HCT116 (cell line): ENCODE measurements at regions not wholly inside any gene's neighbourhood (a gene's known extent, or its start where the extent isn't known, plus 50 kb on each side); places are given as distances from the start of the nearest gene placed in this dataset.

Experiments
- ATAC-seq: fragments of 200-7000 bp; cut with Tn5 transposase; 2 replicates; pipeline ENCODE4 v1.9.1; 2020; ENCODE audit warnings: mild to moderate bottlenecking, moderate library complexity
- BruUV-seq: library from RNA; stranded (reverse); fragments of 400-500 nt; replicated peaks from 2 replicates; lab custom pipeline; 2021; lab: Mats Ljungman, UMichigan
- CTCF ChIA-PET: fragments of 300-600 bp; sonication (Branson Sonifier 250); formaldehyde crosslinking; loops from one replicate; lab custom pipeline; 2021; ENCODE audit warnings: antibody characterized with exemption; lab: Charles Lee
- POLR2A ChIA-PET: fragments of 300-600, 350-600 bp; sonication (Branson Sonifier 250); formaldehyde crosslinking; loops from one replicate; lab custom pipeline; 2021; ENCODE audit warnings: antibody characterized with exemption; lab: Charles Lee
- RAD21 ChIA-PET, 2 experiments: fragments of 300-600 bp; sonication (Branson Sonifier 250); formaldehyde crosslinking; loops; one replicate each; lab custom pipeline; 2023; ENCODE audit warnings: low total read pairs in 2 of 2; ENCODE audit not compliant: uncharacterized antibody in 2 of 2, unreplicated experiment in 2 of 2, low non-redundant PET in 1 of 2; lab: Charles Lee
- DNase-seq: peaks from one replicate; pipeline ENCODE4 v3.0.0-alpha.2; 2010; ENCODE audit warnings: low read depth, low spot score
- H2AFZ ChIP-seq: fragments of 200-600 bp; shearing (Covaris generic), sonication (generic); 2 replicates; pipeline ENCODE4 v1.6.1; 2017; ENCODE audit warnings: low read depth, mixed run types, mixed read lengths, antibody characterized with exemption, low read length; ENCODE audit not compliant: poor library complexity, severe bottlenecking
- H3K27ac ChIP-seq: 2 replicates; pipeline ENCODE4 v1.5.1; 2012; ENCODE audit warnings: low read depth, low read length
- H3K27me3 ChIP-seq: fragments of 200-600 bp; sonication (generic); 2 replicates; pipeline ENCODE4 v1.6.1; 2016; ENCODE audit warnings: mixed run types, low read length, mixed read lengths; ENCODE audit not compliant: insufficient read depth
- H3K36me3 ChIP-seq, 2 experiments: fragments of 200-500 bp in 1 of 2; fragments of 200-600 bp in 1 of 2; sonication (Bioruptor generic) in 1 of 2; sonication (generic) in 1 of 2; 2 replicates each; pipeline versions ENCODE4 v1.5.1 to v1.6.1; 2014 to 2016; ENCODE audit warnings: low read length in 2 of 2, inconsistent platforms in 1 of 2, mixed read lengths in 1 of 2, mixed run types in 1 of 2; ENCODE audit not compliant: insufficient read depth in 2 of 2, control insufficient read depth in 1 of 2
- H3K4me1 ChIP-seq, 2 experiments: fragments of 200-600 bp in 1 of 2; sonication (generic) in 1 of 2; 2 replicates each; pipeline versions ENCODE4 v1.5.1 to v1.6.1; 2012 to 2017; ENCODE audit warnings: low read length in 2 of 2, inconsistent platforms in 1 of 2, mild to moderate bottlenecking in 1 of 2, mixed read lengths in 1 of 2, mixed run types in 1 of 2, moderate library complexity in 1 of 2; ENCODE audit not compliant: insufficient read depth in 2 of 2, control insufficient read depth in 1 of 2
- H3K4me2 ChIP-seq: fragments of 200-600 bp; sonication (generic); 2 replicates; pipeline ENCODE4 v1.6.1; 2017; ENCODE audit warnings: mixed run types, low read length, mixed read lengths
- H3K4me3 ChIP-seq, 2 experiments: fragments of 200-600 bp in 1 of 2; sonication (generic) in 1 of 2; replicated peaks in 1 of 2; 2 replicates each; pipeline ENCODE4 v1.5.1; 2011 to 2016; ENCODE audit warnings: low read length in 2 of 2, control low read depth in 1 of 2, low read depth in 1 of 2, mild to moderate bottlenecking in 1 of 2, mixed read lengths in 1 of 2, mixed run types in 1 of 2
- H3K79me2 ChIP-seq: fragments of 200-600 bp; sonication (generic); 2 replicates; pipeline ENCODE4 v1.6.1; 2017; ENCODE audit warnings: mild to moderate bottlenecking, mixed run types, low read length, moderate library complexity, mixed read lengths; ENCODE audit not compliant: insufficient read depth
- H3K9ac ChIP-seq: fragments of 200-600 bp; sonication (generic); 2 replicates; pipeline ENCODE4 v1.6.1; 2016; ENCODE audit warnings: low read length, mixed read lengths
- H3K9me2 ChIP-seq: fragments of 200-600 bp; sonication (generic), shearing (Covaris generic); 2 replicates; pipeline ENCODE4 v1.6.1; 2017; ENCODE audit warnings: mixed run types, mild to moderate bottlenecking, moderate library complexity; ENCODE audit not compliant: insufficient read depth
- H3K9me3 ChIP-seq, 2 experiments: fragments of 200-500 bp in 1 of 2; fragments of 200-600 bp in 1 of 2; sonication (Bioruptor generic) in 1 of 2; sonication (generic) in 1 of 2; 2 replicates each; pipeline ENCODE4 v1.6.1; 2014 to 2017; ENCODE audit warnings: low read length in 2 of 2, mixed read lengths in 2 of 2, inconsistent platforms in 1 of 2, low read depth in 1 of 2, mild to moderate bottlenecking in 1 of 2, mixed run types in 1 of 2, moderate library complexity in 1 of 2; ENCODE audit not compliant: control insufficient read depth in 1 of 2, insufficient read depth in 1 of 2
- H4K20me1 ChIP-seq: fragments of 200-600 bp; sonication (generic), shearing (Covaris generic); 2 replicates; pipeline ENCODE4 v1.6.1; 2017; ENCODE audit warnings: mixed run types, mild to moderate bottlenecking, moderate library complexity; ENCODE audit not compliant: insufficient read depth
- CEBPB ChIP-seq: IDR thresholded peaks from 2 replicates; pipeline ENCODE4 v1.6.1; 2012; ENCODE audit warnings: low read depth
- EGR1 ChIP-seq: IDR thresholded peaks from 2 replicates; pipeline ENCODE4 v1.6.1; 2012; ENCODE audit warnings: low read depth
- ELF1 ChIP-seq: IDR thresholded peaks from 2 replicates; pipeline ENCODE4 v1.6.1; 2012; ENCODE audit warnings: low read depth, borderline replicate concordance
- EZH2 ChIP-seq: fragments of 200-600 bp; sonication (generic); IDR thresholded peaks from 2 replicates; pipeline ENCODE4 v1.6.1; 2017; ENCODE audit warnings: antibody characterized with exemption, mixed run types
- EZH2phosphoT487 ChIP-seq: fragments of 200-600 bp; IDR thresholded peaks from 2 replicates; pipeline ENCODE4 v1.6.1; 2018; ENCODE audit warnings: antibody characterized with exemption, borderline replicate concordance
- FOSL1 ChIP-seq: IDR thresholded peaks from 2 replicates; pipeline ENCODE4 v1.6.1; 2012; ENCODE audit warnings: low read depth
- JUND ChIP-seq: IDR thresholded peaks from 2 replicates; pipeline ENCODE4 v1.6.1; 2012
- POLR2AphosphoS5 ChIP-seq: IDR thresholded peaks from 2 replicates; pipeline ENCODE4 v1.6.1; 2011; ENCODE audit warnings: mild to moderate bottlenecking, low read depth, low read length, moderate library complexity
- RAD21 ChIP-seq: IDR thresholded peaks from 2 replicates; pipeline ENCODE4 v1.6.1; 2012; ENCODE audit warnings: low read depth, mild to moderate bottlenecking
- SP1 ChIP-seq: IDR thresholded peaks from 2 replicates; pipeline ENCODE4 v1.6.1; 2012; ENCODE audit warnings: low read depth
- SRF ChIP-seq: IDR thresholded peaks from 2 replicates; pipeline ENCODE4 v1.6.1; 2012; ENCODE audit warnings: low read depth
- TCF7L2 ChIP-seq: IDR thresholded peaks from 2 replicates; pipeline ENCODE4 v1.7.0; 2011; ENCODE audit warnings: borderline replicate concordance, inconsistent platforms; ENCODE audit not compliant: insufficient read depth, insufficient read length; ENCODE audit errors: extremely low read depth
- YY1 ChIP-seq: IDR thresholded peaks from 2 replicates; pipeline ENCODE4 v1.6.1; 2011; ENCODE audit warnings: low read length, low read depth, moderate library complexity, mild to moderate bottlenecking; ENCODE audit not compliant: insufficient replicate concordance; ENCODE audit errors: extremely low read depth
- ZFX ChIP-seq: fragments of 450-650 bp; IDR thresholded peaks from 2 replicates; pipeline ENCODE4 v1.6.1; 2017
- intact Hi-C: fragments of 100-400 bp; cut with micrococcal nuclease; formaldehyde crosslinking; loops from 2 replicates; pipeline ENCODE4 v1.10.0; 2022
- TF ChIP-seq, protein P1 (sequence below), 3 experiments: fragments of 200-600 bp in 1 of 3; sonication (generic) in 1 of 3; IDR thresholded peaks in 2 of 3; conservative IDR thresholded peaks in 1 of 3; 2 replicates each; pipeline ENCODE4 v1.5.1; 2012 to 2017; ENCODE audit warnings: low read depth in 2 of 3, low read length in 2 of 3, antibody characterized with exemption in 1 of 3, borderline replicate concordance in 1 of 3, control low read depth in 1 of 3, mild to moderate bottlenecking in 1 of 3, mixed read lengths in 1 of 3, mixed run types in 1 of 3, moderate library complexity in 1 of 3; ENCODE audit not compliant: insufficient read depth in 1 of 3
- TF ChIP-seq, protein P2 (sequence below): IDR thresholded peaks from 2 replicates; pipeline ENCODE4 v1.6.1; 2012; ENCODE audit warnings: low read depth
- TF ChIP-seq, protein P3 (sequence below): IDR thresholded peaks from 2 replicates; pipeline ENCODE4 v1.6.1; 2012
- TF ChIP-seq, protein P4 (sequence below): IDR thresholded peaks from 2 replicates; pipeline ENCODE4 v1.6.1; 2011; ENCODE audit warnings: mild to moderate bottlenecking, low read length, moderate library complexity; ENCODE audit not compliant: insufficient replicate concordance; ENCODE audit errors: extremely low read depth

DNA sequence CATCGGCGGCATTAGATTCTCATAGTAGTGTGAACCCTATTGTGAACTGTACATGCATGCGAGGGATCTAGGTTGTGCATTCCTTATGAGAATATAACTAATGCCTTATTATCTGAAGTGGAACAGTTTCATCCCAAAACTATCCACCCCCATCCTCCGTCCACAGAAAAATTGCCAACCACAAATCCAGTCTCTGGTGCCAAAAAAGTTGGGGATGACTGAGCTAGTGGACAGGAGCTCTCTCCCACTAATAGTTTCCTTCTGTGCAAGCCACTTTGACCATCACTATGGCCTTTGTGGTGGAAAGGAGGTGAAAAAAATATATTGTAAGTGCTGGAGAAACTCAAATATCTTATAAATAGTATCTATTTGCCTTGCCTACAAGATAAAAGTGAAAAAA is 857.8 kb downstream of the DIAPH3 start (continued):
- TF ChIP-seq, protein P1, sequence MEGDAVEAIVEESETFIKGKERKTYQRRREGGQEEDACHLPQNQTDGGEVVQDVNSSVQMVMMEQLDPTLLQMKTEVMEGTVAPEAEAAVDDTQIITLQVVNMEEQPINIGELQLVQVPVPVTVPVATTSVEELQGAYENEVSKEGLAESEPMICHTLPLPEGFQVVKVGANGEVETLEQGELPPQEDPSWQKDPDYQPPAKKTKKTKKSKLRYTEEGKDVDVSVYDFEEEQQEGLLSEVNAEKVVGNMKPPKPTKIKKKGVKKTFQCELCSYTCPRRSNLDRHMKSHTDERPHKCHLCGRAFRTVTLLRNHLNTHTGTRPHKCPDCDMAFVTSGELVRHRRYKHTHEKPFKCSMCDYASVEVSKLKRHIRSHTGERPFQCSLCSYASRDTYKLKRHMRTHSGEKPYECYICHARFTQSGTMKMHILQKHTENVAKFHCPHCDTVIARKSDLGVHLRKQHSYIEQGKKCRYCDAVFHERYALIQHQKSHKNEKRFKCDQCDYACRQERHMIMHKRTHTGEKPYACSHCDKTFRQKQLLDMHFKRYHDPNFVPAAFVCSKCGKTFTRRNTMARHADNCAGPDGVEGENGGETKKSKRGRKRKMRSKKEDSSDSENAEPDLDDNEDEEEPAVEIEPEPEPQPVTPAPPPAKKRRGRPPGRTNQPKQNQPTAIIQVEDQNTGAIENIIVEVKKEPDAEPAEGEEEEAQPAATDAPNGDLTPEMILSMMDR (IDR thresholded peaks at IDR 0.05 in 2 of 3, conservative IDR thresholded peaks at IDR 0.05 in 1 of 3; ENCODE audit: borderline replicate concordance in 1 of 3, insufficient read depth in 1 of 3, low read depth in 2 of 3, low read length in 2 of 3) = no peak
- TF ChIP-seq YY1 (no peak), ELF1 (no peak), TCF7L2 (no peak), FOSL1 (no peak), EZH2 (no peak)

DNA sequence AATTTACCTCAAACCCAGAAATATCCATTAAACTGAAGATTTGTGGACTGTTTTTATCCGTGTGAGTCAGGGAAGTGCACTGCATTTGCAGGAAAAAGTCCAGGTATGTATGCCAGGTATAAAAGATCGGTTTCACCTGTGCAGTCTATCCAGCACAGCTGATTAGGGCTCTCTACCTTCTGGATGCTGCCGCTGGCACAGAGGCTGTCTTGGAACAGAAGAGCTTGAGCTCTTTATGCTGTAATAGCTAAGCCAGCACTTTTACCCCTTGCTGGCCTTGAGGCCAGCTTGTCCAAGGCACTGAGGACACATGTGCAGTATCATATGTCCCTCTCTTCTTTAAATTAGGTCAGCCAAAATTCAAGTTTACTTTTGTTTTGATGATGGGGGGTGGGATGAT is 851.0 kb downstream of the DIAPH3 start:
- no TSS peak for BruUV-seq
- CTCF ChIA-PET = no interaction called here

More for the DNA sequence above, 851.0 kb downstream of the DIAPH3 start:
- Histone ChIP-seq H2AFZ (no peak overlapping the region), H3K4me1 (no peaks in the 10 kb centered on the region)
- intact Hi-C loops = no loop called here
- TF ChIP-seq ZFX = no peak
- no peak for TF ChIP-seq SP1
- TF ChIP-seq EGR1 = no peak
- TF ChIP-seq YY1 = no peak
- TF ChIP-seq SRF = no peak
- no peak for TF ChIP-seq JUND
- TF ChIP-seq, protein P2, sequence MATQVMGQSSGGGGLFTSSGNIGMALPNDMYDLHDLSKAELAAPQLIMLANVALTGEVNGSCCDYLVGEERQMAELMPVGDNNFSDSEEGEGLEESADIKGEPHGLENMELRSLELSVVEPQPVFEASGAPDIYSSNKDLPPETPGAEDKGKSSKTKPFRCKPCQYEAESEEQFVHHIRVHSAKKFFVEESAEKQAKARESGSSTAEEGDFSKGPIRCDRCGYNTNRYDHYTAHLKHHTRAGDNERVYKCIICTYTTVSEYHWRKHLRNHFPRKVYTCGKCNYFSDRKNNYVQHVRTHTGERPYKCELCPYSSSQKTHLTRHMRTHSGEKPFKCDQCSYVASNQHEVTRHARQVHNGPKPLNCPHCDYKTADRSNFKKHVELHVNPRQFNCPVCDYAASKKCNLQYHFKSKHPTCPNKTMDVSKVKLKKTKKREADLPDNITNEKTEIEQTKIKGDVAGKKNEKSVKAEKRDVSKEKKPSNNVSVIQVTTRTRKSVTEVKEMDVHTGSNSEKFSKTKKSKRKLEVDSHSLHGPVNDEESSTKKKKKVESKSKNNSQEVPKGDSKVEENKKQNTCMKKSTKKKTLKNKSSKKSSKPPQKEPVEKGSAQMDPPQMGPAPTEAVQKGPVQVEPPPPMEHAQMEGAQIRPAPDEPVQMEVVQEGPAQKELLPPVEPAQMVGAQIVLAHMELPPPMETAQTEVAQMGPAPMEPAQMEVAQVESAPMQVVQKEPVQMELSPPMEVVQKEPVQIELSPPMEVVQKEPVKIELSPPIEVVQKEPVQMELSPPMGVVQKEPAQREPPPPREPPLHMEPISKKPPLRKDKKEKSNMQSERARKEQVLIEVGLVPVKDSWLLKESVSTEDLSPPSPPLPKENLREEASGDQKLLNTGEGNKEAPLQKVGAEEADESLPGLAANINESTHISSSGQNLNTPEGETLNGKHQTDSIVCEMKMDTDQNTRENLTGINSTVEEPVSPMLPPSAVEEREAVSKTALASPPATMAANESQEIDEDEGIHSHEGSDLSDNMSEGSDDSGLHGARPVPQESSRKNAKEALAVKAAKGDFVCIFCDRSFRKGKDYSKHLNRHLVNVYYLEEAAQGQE = no peak
- TF ChIP-seq EZH2 = no peak
- TF ChIP-seq, protein P3, sequence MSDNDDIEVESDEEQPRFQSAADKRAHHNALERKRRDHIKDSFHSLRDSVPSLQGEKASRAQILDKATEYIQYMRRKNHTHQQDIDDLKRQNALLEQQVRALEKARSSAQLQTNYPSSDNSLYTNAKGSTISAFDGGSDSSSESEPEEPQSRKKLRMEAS = no peak
- TF ChIP-seq POLR2AphosphoS5 = no peak
- TF ChIP-seq RAD21 = no peak
- no peak for TF ChIP-seq TCF7L2
- TF ChIP-seq ELF1 = no peak
- no peak for TF ChIP-seq CEBPB
- no peak for TF ChIP-seq EZH2phosphoT487
- TF ChIP-seq, protein P4, sequence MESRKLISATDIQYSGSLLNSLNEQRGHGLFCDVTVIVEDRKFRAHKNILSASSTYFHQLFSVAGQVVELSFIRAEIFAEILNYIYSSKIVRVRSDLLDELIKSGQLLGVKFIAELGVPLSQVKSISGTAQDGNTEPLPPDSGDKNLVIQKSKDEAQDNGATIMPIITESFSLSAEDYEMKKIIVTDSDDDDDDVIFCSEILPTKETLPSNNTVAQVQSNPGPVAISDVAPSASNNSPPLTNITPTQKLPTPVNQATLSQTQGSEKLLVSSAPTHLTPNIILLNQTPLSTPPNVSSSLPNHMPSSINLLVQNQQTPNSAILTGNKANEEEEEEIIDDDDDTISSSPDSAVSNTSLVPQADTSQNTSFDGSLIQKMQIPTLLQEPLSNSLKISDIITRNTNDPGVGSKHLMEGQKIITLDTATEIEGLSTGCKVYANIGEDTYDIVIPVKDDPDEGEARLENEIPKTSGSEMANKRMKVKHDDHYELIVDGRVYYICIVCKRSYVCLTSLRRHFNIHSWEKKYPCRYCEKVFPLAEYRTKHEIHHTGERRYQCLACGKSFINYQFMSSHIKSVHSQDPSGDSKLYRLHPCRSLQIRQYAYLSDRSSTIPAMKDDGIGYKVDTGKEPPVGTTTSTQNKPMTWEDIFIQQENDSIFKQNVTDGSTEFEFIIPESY = no peak
- TF ChIP-seq, all 23 proteins: peak for 0
- ChIA-PET RAD21 (no interaction called here), POLR2A (no interaction called here)
- DNase-seq (no peak), ATAC-seq (no peak)
- H3K4me3 ChIP-seq = no peak overlapping the region
- no peak overlapping the region for H3K27ac ChIP-seq
- H4K20me1 ChIP-seq = no peaks in the 10 kb centered on the region
- H3K9me2 ChIP-seq = no peaks in the 10 kb centered on the region
- peaks cover 0 to 12% of the 10 kb centered on the region in 2 experiments; a peak in 1 of 4 replicates for H3K9me3 ChIP-seq
- no peaks in the 10 kb centered on the region for H3K36me3 ChIP-seq
- H3K27me3 ChIP-seq = no peaks in the 10 kb centered on the region
- H3K79me2 ChIP-seq = no peaks in the 10 kb centered on the region
- H3K4me2 ChIP-seq = no peak overlapping the region
- no peak overlapping the region for H3K9ac ChIP-seq
